PC-9 (cell line): ENCODE measurements at regions not wholly inside any gene's neighbourhood (a gene's known extent, or its start where the extent isn't known, plus 50 kb on each side); places are given as distances from the start of the nearest gene placed in this dataset.

ENCODE experiments used
- BruUV-seq: library from RNA; stranded (reverse); fragments of 400-500 nt; replicated peaks from 2 replicates; lab custom pipeline; 2021; lab: Mats Ljungman, UMichigan
- CTCF ChIA-PET: fragments of 300-600 bp; sonication (Branson Sonifier 250); formaldehyde crosslinking; loops from one replicate; lab custom pipeline; 2022; ENCODE audit warnings: antibody characterized with exemption; lab: Charles Lee
- POLR2A ChIA-PET: fragments of 300-600 bp; sonication (Branson Sonifier 250); formaldehyde crosslinking; loops from one replicate; lab custom pipeline; 2022; ENCODE audit warnings: antibody characterized with exemption; ENCODE audit not compliant: unreplicated experiment; lab: Charles Lee
- DNase-seq, 2 experiments: peaks; one replicate each; pipeline versions ENCODE4 v3.0.0 to v3.0.0-alpha.2; 2015 to 2022; ENCODE audit warnings: mixed read lengths in 1 of 2
- H2AFZ ChIP-seq: fragments of 200-600 bp; sonication (generic); 2 replicates; pipeline ENCODE4 v1.8.1; 2017; ENCODE audit warnings: antibody characterized with exemption
- H3F3A ChIP-seq: fragments of 200-600 bp; sonication (generic); 2 replicates; pipeline ENCODE4 v1.8.1; 2017; ENCODE audit warnings: antibody characterized with exemption, mild to moderate bottlenecking, low read depth; ENCODE audit not compliant: insufficient read depth
- H3K27ac ChIP-seq: fragments of 200-600 bp; sonication (generic); 2 replicates; pipeline ENCODE4 v1.6.1; 2016; ENCODE audit warnings: mixed run types
- H3K27me3 ChIP-seq: fragments of 200-600 bp; sonication (generic); 2 replicates; pipeline ENCODE4 v1.6.1; 2016; ENCODE audit warnings: low read depth, mixed run types; ENCODE audit not compliant: insufficient read depth
- H3K36me3 ChIP-seq: fragments of 200-600 bp; sonication (generic); 2 replicates; pipeline ENCODE4 v1.6.1; 2016; ENCODE audit warnings: low read depth, mixed run types
- H3K4me1 ChIP-seq: fragments of 200-600 bp; sonication (generic); replicated peaks from 2 replicates; pipeline ENCODE4 v1.6.1; 2016; ENCODE audit warnings: mixed run types; ENCODE audit not compliant: insufficient read depth
- H3K4me2 ChIP-seq: fragments of 200-600 bp; sonication (generic); 2 replicates; pipeline ENCODE4 v1.6.1; 2017; ENCODE audit warnings: mixed run types
- H3K4me3 ChIP-seq: fragments of 200-600 bp; sonication (generic); 2 replicates; pipeline ENCODE4 v1.6.1; 2016; ENCODE audit warnings: mixed run types
- H3K79me2 ChIP-seq: fragments of 200-600 bp; sonication (generic); 2 replicates; pipeline ENCODE4 v1.6.1; 2017; ENCODE audit warnings: low read depth, mixed run types
- H3K9me2 ChIP-seq: fragments of 200-600 bp; sonication (generic); 2 replicates; pipeline ENCODE4 v1.8.1; 2017; ENCODE audit warnings: mild to moderate bottlenecking; ENCODE audit not compliant: insufficient read depth
- H3K9me3 ChIP-seq: fragments of 200-600 bp; sonication (generic); 2 replicates; pipeline ENCODE4 v1.8.1; 2016; ENCODE audit warnings: low read depth; ENCODE audit not compliant: insufficient read depth
- H4K20me1 ChIP-seq: fragments of 200-600 bp; sonication (generic); 2 replicates; pipeline ENCODE4 v1.8.1; 2017; ENCODE audit not compliant: insufficient read depth
- CTCF ChIP-seq: fragments of 200-600 bp; sonication (generic); conservative IDR thresholded peaks from 2 replicates; pipeline ENCODE4 v1.6.1; 2017; ENCODE audit warnings: mixed run types, antibody characterized with exemption, mild to moderate bottlenecking, moderate library complexity
- EZH2 ChIP-seq: fragments of 200-600 bp; sonication (generic); IDR thresholded peaks from 2 replicates; pipeline ENCODE4 v1.8.0; 2017; ENCODE audit warnings: antibody characterized with exemption, low read depth
- intact Hi-C: fragments of 100-400 bp; cut with micrococcal nuclease; formaldehyde crosslinking; loops from one replicate; pipeline ENCODE4 v1.10.0; 2022; ENCODE audit not compliant: unreplicated experiment

- DNase-seq, result no peak
- Histone ChIP-seq H3K36me3 (no peaks in the 10 kb centered on the region), H3F3A (no peaks in the 10 kb centered on the region), H3K9me2 (no peaks in the 10 kb centered on the region), H3K4me3 (no peak overlapping the region), H2AFZ (no peak overlapping the region), H4K20me1 (no peaks in the 10 kb centered on the region), H3K27me3 (no peaks in the 10 kb centered on the region), H3K79me2 (no peaks in the 10 kb centered on the region), H3K4me2 (no peak overlapping the region), H3K4me1 (no peaks in the 10 kb centered on the region), H3K9me3 (no peaks in the 10 kb centered on the region), H3K27ac (no peak overlapping the region)
- TF ChIP-seq EZH2, result no peak
- TF ChIP-seq CTCF, result no peak
- POLR2A ChIA-PET, result no interaction called here
- intact Hi-C loops, result no loop called here
- CTCF ChIA-PET, result no interaction called here
- no TSS peak for BruUV-seq
Measured at GRCh38 chr12:47348206-47348605, 268.4 kb upstream of the AMIGO2 start.

GRCh38 chr12:47346251-47347019, 266.7 kb upstream of the AMIGO2 start:
- H3K4me3 ChIP-seq, result no peak overlapping the region
- H3K36me3 ChIP-seq, result no peaks in the 10 kb centered on the region
- H3K9me3 ChIP-seq, result no peaks in the 10 kb centered on the region
- TF ChIP-seq EZH2 (no peak), CTCF (no peak)
- intact Hi-C loops, result no loop called here
- DNase-seq, result no peak
- H3K9me2 ChIP-seq, result no peaks in the 10 kb centered on the region
- H2AFZ ChIP-seq, result no peak overlapping the region
- no peaks in the 10 kb centered on the region for H3K79me2 ChIP-seq
- no peaks in the 10 kb centered on the region for H3K4me1 ChIP-seq
- H3K4me2 ChIP-seq, result no peak overlapping the region
- no peak overlapping the region for H3K27ac ChIP-seq
- no TSS peak for BruUV-seq
- no peaks in the 10 kb centered on the region for H3F3A ChIP-seq
- POLR2A ChIA-PET, result no interaction called here
- no peaks in the 10 kb centered on the region for H4K20me1 ChIP-seq
- CTCF ChIA-PET, result no interaction called here
- no peaks in the 10 kb centered on the region for H3K27me3 ChIP-seq

GRCh38 chr12:47343684-47344567, 264.2 kb upstream of the AMIGO2 start:
- no TSS peak for BruUV-seq
- H2AFZ ChIP-seq, result no peak overlapping the region
- no peak for DNase-seq
- no peaks in the 10 kb centered on the region for H3K27me3 ChIP-seq
- H3K27ac ChIP-seq, result no peak overlapping the region
- intact Hi-C loops, result no loop called here
- no peaks in the 10 kb centered on the region for H3K36me3 ChIP-seq
- H3K79me2 ChIP-seq, result no peaks in the 10 kb centered on the region
- H3K4me1 ChIP-seq, result no peaks in the 10 kb centered on the region
- no peaks in the 10 kb centered on the region for H3F3A ChIP-seq
- CTCF ChIA-PET, result no interaction called here
- H3K9me2 ChIP-seq, result no peaks in the 10 kb centered on the region
- no peak for TF ChIP-seq EZH2
- TF ChIP-seq CTCF, result no peak
- POLR2A ChIA-PET, result no interaction called here
- H4K20me1 ChIP-seq, result no peaks in the 10 kb centered on the region
- H3K4me3 ChIP-seq, result no peak overlapping the region
- no peak overlapping the region for H3K4me2 ChIP-seq
- H3K9me3 ChIP-seq, result no peaks in the 10 kb centered on the region
